ENCODE measurements at regions not wholly inside any gene's neighbourhood (a gene's known extent, or its start where the extent isn't known, plus 50 kb on each side); places are given as distances from the start of the nearest gene placed in this dataset.

- TF ChIP-seq, protein P1, sequence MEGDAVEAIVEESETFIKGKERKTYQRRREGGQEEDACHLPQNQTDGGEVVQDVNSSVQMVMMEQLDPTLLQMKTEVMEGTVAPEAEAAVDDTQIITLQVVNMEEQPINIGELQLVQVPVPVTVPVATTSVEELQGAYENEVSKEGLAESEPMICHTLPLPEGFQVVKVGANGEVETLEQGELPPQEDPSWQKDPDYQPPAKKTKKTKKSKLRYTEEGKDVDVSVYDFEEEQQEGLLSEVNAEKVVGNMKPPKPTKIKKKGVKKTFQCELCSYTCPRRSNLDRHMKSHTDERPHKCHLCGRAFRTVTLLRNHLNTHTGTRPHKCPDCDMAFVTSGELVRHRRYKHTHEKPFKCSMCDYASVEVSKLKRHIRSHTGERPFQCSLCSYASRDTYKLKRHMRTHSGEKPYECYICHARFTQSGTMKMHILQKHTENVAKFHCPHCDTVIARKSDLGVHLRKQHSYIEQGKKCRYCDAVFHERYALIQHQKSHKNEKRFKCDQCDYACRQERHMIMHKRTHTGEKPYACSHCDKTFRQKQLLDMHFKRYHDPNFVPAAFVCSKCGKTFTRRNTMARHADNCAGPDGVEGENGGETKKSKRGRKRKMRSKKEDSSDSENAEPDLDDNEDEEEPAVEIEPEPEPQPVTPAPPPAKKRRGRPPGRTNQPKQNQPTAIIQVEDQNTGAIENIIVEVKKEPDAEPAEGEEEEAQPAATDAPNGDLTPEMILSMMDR (IDR thresholded peaks at IDR 0.05) = no peak
- TF ChIP-seq EZH2phosphoT487 (IDR thresholded peaks at IDR 0.05) = no peak
These were observed 156.2 kb upstream of the DSEL start for GRCh38 chr18:67672716-67673115.
